HUES64 (cell line): ENCODE measurements at regions not wholly inside any gene's neighbourhood (a gene's known extent, or its start where the extent isn't known, plus 50 kb on each side); places are given as distances from the start of the nearest gene placed in this dataset.

ENCODE experiments used
- H3K27ac ChIP-seq: 2 replicates; pipeline ENCODE4 v1.7.0; 2013; ENCODE audit warnings: low read depth, low read length, inconsistent platforms
- H3K27me3 ChIP-seq: 2 replicates; pipeline ENCODE4 v1.6.1; 2013; ENCODE audit warnings: mild to moderate bottlenecking, low read length; ENCODE audit not compliant: insufficient read depth
- H3K36me3 ChIP-seq: 2 replicates; pipeline ENCODE4 v1.6.1; 2013; ENCODE audit warnings: mild to moderate bottlenecking, low read length; ENCODE audit not compliant: insufficient read depth
- H3K4me1 ChIP-seq: 2 replicates; pipeline ENCODE4 v1.6.1; 2013; ENCODE audit warnings: mild to moderate bottlenecking, low read length, moderate library complexity; ENCODE audit not compliant: insufficient read depth
- H3K4me3 ChIP-seq: 2 replicates; pipeline ENCODE4 v1.5.1; 2013; ENCODE audit warnings: mild to moderate bottlenecking, low read length, moderate library complexity
- H3K9ac ChIP-seq: 2 replicates; pipeline ENCODE4 v1.6.1; 2013; ENCODE audit warnings: mild to moderate bottlenecking, low read depth, low read length
- H3K9me3 ChIP-seq: 2 replicates; pipeline ENCODE4 v1.6.1; 2013; ENCODE audit warnings: low read depth, low read length; ENCODE audit not compliant: insufficient read depth
- WGBS: fragments of 150-250, 120-280 bp; methylation state at CpG from one replicate; pipeline ENCODE4 v1.1.7; 2013; ENCODE audit warnings: missing lambda C conversion rate; 5-methylcytosine and 5-hydroxymethylcytosine counted together

GRCh38 chr9:7871977-7872730, 72.6 kb upstream of the DMAC1 start:
- Histone ChIP-seq H3K27ac (no peak overlapping the region), H3K4me1 (no peaks in the 10 kb centered on the region), H3K4me3 (no peak overlapping the region), H3K9me3 (peaks cover 11% of the 10 kb centered on the region; the same call in 1 of the 2 replicates), H3K9ac (no peak overlapping the region), H3K36me3 (no peaks in the 10 kb centered on the region), H3K27me3 (no peaks in the 10 kb centered on the region)
- WGBS = no CpG with 5 or more reads among the region's 2 CpGs

DNA sequence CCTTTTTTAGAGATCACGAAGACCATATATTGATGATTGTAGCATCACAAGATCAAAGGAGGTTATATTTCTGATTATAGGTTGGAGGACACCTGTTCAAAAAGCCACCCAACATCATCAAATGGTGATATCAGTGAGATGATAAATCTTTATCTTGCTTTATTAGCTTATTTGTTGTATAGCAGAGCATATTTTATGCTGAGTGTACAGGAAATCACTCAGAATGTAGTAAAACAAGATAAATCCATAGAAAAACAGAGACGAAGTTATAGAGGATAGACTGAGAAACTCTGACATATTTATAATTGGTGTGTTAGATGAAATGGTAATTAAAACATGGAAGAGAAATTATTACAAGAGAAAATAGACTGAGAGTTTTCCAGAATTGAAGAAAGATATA, 69.8 kb upstream of the DMAC1 start:
- Histone ChIP-seq H3K9me3 (no peaks in the 10 kb centered on the region), H3K4me1 (no peaks in the 10 kb centered on the region), H3K27ac (no peak overlapping the region), H3K9ac (no peak overlapping the region), H3K4me3 (no peak overlapping the region), H3K36me3 (no peaks in the 10 kb centered on the region), H3K27me3 (no peaks in the 10 kb centered on the region)
- 100% methylated on average over 1 of the region's 2 CpGs for WGBS

DNA sequence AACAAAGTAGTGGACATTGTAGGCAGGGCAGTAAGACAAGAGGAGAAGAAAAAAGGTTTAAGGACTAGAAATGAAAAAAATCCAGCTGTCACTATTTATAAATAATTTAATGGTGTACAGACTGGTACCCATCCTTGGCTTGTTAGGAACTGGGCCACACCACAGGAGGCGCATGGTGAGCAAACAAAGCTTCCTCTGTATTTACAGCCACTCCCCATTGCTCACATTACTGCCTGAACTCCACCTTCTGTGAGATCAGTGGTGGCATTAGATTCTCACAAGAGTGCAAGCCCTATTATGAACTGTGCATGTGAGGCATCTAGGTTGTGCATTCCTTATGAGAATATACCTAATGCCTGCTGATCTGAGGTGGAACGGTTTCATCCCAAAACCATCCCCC, 62.6 kb upstream of the DMAC1 start:
- no peak overlapping the region for H3K9ac ChIP-seq
- WGBS = 90% methylated on average over 2 of the region's 2 CpGs

DNA sequence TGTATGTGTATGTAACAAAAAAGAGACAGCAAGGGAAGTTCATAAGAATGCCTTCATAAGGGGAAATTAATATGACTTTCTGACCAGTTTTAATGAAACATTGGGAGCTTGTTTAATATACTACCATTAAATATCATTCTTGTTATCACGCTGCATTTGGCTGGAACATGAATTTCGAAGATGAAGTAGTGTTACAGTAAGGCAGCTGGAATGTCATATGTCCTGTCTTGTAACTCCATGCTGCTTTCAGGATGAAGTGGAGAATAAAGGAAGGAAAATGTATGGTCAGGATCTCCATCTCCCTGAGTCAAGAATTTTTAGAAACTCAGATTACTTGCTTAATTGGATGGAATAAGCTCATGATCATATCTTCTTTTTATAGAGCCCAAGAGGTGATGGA, 61.5 kb upstream of the DMAC1 start:
- no peak overlapping the region for H3K27ac ChIP-seq
- H3K9me3 ChIP-seq = no peaks in the 10 kb centered on the region
- no peak overlapping the region for H3K9ac ChIP-seq
- no peaks in the 10 kb centered on the region for H3K4me1 ChIP-seq
- H3K4me3 ChIP-seq = no peak overlapping the region
- 98% methylated on average over 2 of the region's 2 CpGs for WGBS
- no peaks in the 10 kb centered on the region for H3K36me3 ChIP-seq
- no peaks in the 10 kb centered on the region for H3K27me3 ChIP-seq

More for the DNA sequence above, 62.6 kb upstream of the DMAC1 start:
- H3K9me3 ChIP-seq = no peaks in the 10 kb centered on the region
- H3K36me3 ChIP-seq = no peaks in the 10 kb centered on the region
- no peaks in the 10 kb centered on the region for H3K4me1 ChIP-seq
- no peaks in the 10 kb centered on the region for H3K27me3 ChIP-seq
- H3K27ac ChIP-seq = no peak overlapping the region
- H3K4me3 ChIP-seq = no peak overlapping the region

GRCh38 chr9:7860335-7860709, 60.7 kb upstream of the DMAC1 start:
- no peaks in the 10 kb centered on the region for H3K4me1 ChIP-seq
- H3K27me3 ChIP-seq = no peaks in the 10 kb centered on the region
- H3K4me3 ChIP-seq = no peak overlapping the region
- H3K9ac ChIP-seq = no peak overlapping the region
- H3K36me3 ChIP-seq = no peaks in the 10 kb centered on the region
- no peak overlapping the region for H3K27ac ChIP-seq
- 100% methylated on average over 1 of the region's 1 CpG for WGBS
- H3K9me3 ChIP-seq = no peaks in the 10 kb centered on the region

GRCh38 chr9:7859701-7860334, 60.2 kb upstream of the DMAC1 start:
- Histone ChIP-seq H3K9ac (no peak overlapping the region), H3K4me3 (no peak overlapping the region), H3K27me3 (no peaks in the 10 kb centered on the region), H3K27ac (no peak overlapping the region), H3K4me1 (no peaks in the 10 kb centered on the region), H3K36me3 (no peaks in the 10 kb centered on the region), H3K9me3 (no peaks in the 10 kb centered on the region)
- WGBS = 95% methylated on average over 3 of the region's 3 CpGs

GRCh38 chr9:7858166-7858565, 58.6 kb upstream of the DMAC1 start:
- Histone ChIP-seq H3K36me3 (no peaks in the 10 kb centered on the region), H3K4me3 (no peak overlapping the region), H3K4me1 (no peaks in the 10 kb centered on the region), H3K27me3 (no peaks in the 10 kb centered on the region), H3K27ac (no peak overlapping the region), H3K9ac (no peak overlapping the region), H3K9me3 (no peaks in the 10 kb centered on the region)
- WGBS = 98% methylated on average over 2 of the region's 2 CpGs

DNA sequence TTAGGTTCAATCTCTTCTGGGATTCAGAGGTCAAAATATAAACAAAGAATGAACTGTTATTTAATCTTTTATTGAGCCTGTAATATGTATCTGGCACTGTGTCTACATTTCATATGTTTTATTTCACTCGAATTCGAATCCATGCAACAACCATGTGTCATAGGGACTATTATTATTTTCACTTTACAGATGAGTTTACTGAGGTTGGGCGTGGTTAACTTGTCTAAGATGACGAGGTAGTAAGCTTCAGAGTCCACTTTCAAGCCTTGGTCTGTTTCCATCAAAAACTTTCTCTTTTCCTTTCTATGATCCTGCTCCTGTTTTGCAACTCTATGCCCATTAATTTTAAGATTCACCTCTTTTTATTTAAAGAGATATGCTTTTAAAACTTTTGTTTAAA, 55.2 kb upstream of the DMAC1 start:
- no peak overlapping the region for H3K27ac ChIP-seq

More for the DNA sequence above, 55.2 kb upstream of the DMAC1 start:
- H3K27me3 ChIP-seq = no peaks in the 10 kb centered on the region
- H3K4me3 ChIP-seq = no peak overlapping the region
- WGBS = 98% methylated on average over 2 of the region's 4 CpGs
- H3K9me3 ChIP-seq = no peaks in the 10 kb centered on the region
- no peaks in the 10 kb centered on the region for H3K36me3 ChIP-seq
- no peaks in the 10 kb centered on the region for H3K4me1 ChIP-seq
- H3K9ac ChIP-seq = no peak overlapping the region
